HEK293 (cell line): ENCODE measurements at regions not wholly inside any gene's neighbourhood (a gene's known extent, or its start where the extent isn't known, plus 50 kb on each side); places are given as distances from the start of the nearest gene placed in this dataset.

Experiments
- CTCF ChIA-PET: fragments of 350-600 bp; formaldehyde crosslinking; extraction: SDS; loops from one replicate; lab custom pipeline; 2021; ENCODE audit warnings: antibody characterized with exemption; lab: Yijun Ruan, JAX
- POLR2A ChIA-PET: fragments of 300-600 bp; formaldehyde crosslinking; extraction: SDS; loops from one replicate; lab custom pipeline; 2020; ENCODE audit warnings: antibody characterized with exemption, inconsistent platforms; lab: Yijun Ruan, JAX
- H3K27ac ChIP-seq: fragments of 200-500 bp; sonication (Bioruptor generic); 2 replicates; pipeline ENCODE4 v1.5.1; 2014; ENCODE audit warnings: low read depth, low read length, control low read depth, inconsistent platforms; ENCODE audit errors: extremely low read depth
- H3K36me3 ChIP-seq, 2 experiments: fragments of 200-500 bp in 1 of 2; sonication (Bioruptor generic) in 1 of 2; 1 replicate in 1 of 2; 2 replicates in 1 of 2; pipeline ENCODE4 v1.5.1; 2014 to 2017; ENCODE audit warnings: inconsistent platforms in 2 of 2, low read length in 2 of 2; ENCODE audit not compliant: control insufficient read depth in 2 of 2, insufficient read depth in 1 of 2
- H3K4me1 ChIP-seq: fragments of 200-500 bp; sonication (Bioruptor generic); 2 replicates; pipeline ENCODE4 v1.5.1; 2014; ENCODE audit warnings: mild to moderate bottlenecking, low read length, inconsistent platforms; ENCODE audit not compliant: control insufficient read depth, insufficient read depth
- H3K4me3 ChIP-seq: 2 replicates; pipeline ENCODE4 v1.5.1; 2011; ENCODE audit warnings: low read depth, mild to moderate bottlenecking, control low read depth, low read length, moderate library complexity
- H3K9me3 ChIP-seq: fragments of 200-500 bp; sonication (Bioruptor generic); 2 replicates; pipeline ENCODE4 v1.5.1; 2014; ENCODE audit warnings: low read depth, low read length, inconsistent platforms; ENCODE audit not compliant: control insufficient read depth, insufficient read depth
- FEZF1 ChIP-seq: fragments of 450-650 bp; formaldehyde crosslinking; IDR thresholded peaks from 2 replicates; pipeline ENCODE4 v1.5.1; 2016; ENCODE audit warnings: missing biosample characterization, missing genetic modification characterization
- KLF1 ChIP-seq: fragments of 450-650 bp; formaldehyde crosslinking; IDR thresholded peaks from 2 replicates; pipeline ENCODE4 v1.5.1; 2016; ENCODE audit warnings: missing biosample characterization, missing genetic modification characterization
- PRDM1 ChIP-seq: fragments of 450-650 bp; formaldehyde crosslinking; IDR thresholded peaks from 2 replicates; pipeline ENCODE4; 2016; ENCODE audit warnings: missing biosample characterization, missing genetic modification characterization
- SCRT2 ChIP-seq: fragments of 450-650 bp; formaldehyde crosslinking; IDR thresholded peaks from 2 replicates; pipeline ENCODE4 v1.5.1; 2016; ENCODE audit warnings: missing biosample characterization, missing genetic modification characterization
- SP2 ChIP-seq: fragments of 450-650 bp; formaldehyde crosslinking; IDR thresholded peaks from 2 replicates; pipeline ENCODE4 v1.5.1; 2016; ENCODE audit warnings: missing biosample characterization, missing genetic modification characterization
- ZBTB1 ChIP-seq: fragments of 450-650 bp; formaldehyde crosslinking; IDR thresholded peaks from 2 replicates; pipeline ENCODE4 v1.5.1; 2016; ENCODE audit warnings: missing biosample characterization, missing genetic modification characterization
- ZBTB26 ChIP-seq: fragments of 450-650 bp; formaldehyde crosslinking; optimal IDR thresholded peaks from 2 replicates; pipeline ENCODE3; 2016; ENCODE audit warnings: missing biosample characterization, mild to moderate bottlenecking, missing genetic modification characterization
- ZBTB6 ChIP-seq: fragments of 450-650 bp; formaldehyde crosslinking; IDR thresholded peaks from 2 replicates; pipeline ENCODE4 v1.5.1; 2017; ENCODE audit warnings: missing biosample characterization, missing genetic modification characterization
- ZNF114 ChIP-seq: fragments of 450-650 bp; formaldehyde crosslinking; IDR thresholded peaks from 2 replicates; pipeline ENCODE4 v1.5.0; 2017; ENCODE audit warnings: missing biosample characterization, missing genetic modification characterization
- ZNF146 ChIP-seq: fragments of 450-650 bp; formaldehyde crosslinking; IDR thresholded peaks from 2 replicates; pipeline ENCODE4 v1.5.1; 2016; ENCODE audit warnings: missing biosample characterization, missing genetic modification characterization
- ZNF175 ChIP-seq: fragments of 450-650 bp; formaldehyde crosslinking; IDR thresholded peaks from 2 replicates; pipeline ENCODE4 v1.5.1; 2016; ENCODE audit warnings: missing biosample characterization, missing genetic modification characterization
- ZNF335 ChIP-seq: fragments of 450-650 bp; formaldehyde crosslinking; conservative IDR thresholded peaks from 2 replicates; pipeline ENCODE4 v1.5.1; 2016; ENCODE audit warnings: missing biosample characterization, missing genetic modification characterization
- ZNF362 ChIP-seq: fragments of 450-650 bp; formaldehyde crosslinking; IDR thresholded peaks from 2 replicates; pipeline ENCODE4 v1.5.1; 2016; ENCODE audit warnings: missing biosample characterization, missing genetic modification characterization
- ZNF488 ChIP-seq: fragments of 450-650 bp; formaldehyde crosslinking; IDR thresholded peaks from 2 replicates; pipeline ENCODE4 v1.5.1; 2016; ENCODE audit warnings: missing biosample characterization, missing genetic modification characterization
- ZNF510 ChIP-seq: fragments of 450-650 bp; formaldehyde crosslinking; IDR thresholded peaks from 2 replicates; pipeline ENCODE4 v1.5.1; 2018; ENCODE audit warnings: mild to moderate bottlenecking, missing genetic modification characterization, missing biosample characterization; ENCODE audit not compliant: insufficient replicate concordance
- ZNF518A ChIP-seq: fragments of 450-650 bp; formaldehyde crosslinking; conservative IDR thresholded peaks from 2 replicates; pipeline ENCODE4 v1.5.1; 2016; ENCODE audit warnings: low read depth, missing biosample characterization, missing genetic modification characterization
- ZNF529 ChIP-seq: fragments of 450-650 bp; formaldehyde crosslinking; IDR thresholded peaks from 2 replicates; pipeline ENCODE4 v1.5.1; 2017; ENCODE audit warnings: missing genetic modification characterization, missing biosample characterization; ENCODE audit not compliant: insufficient replicate concordance
- ZNF544 ChIP-seq: fragments of 450-650 bp; formaldehyde crosslinking; IDR thresholded peaks from 2 replicates; pipeline ENCODE4 v1.5.0; 2017; ENCODE audit warnings: missing biosample characterization, missing genetic modification characterization
- ZNF610 ChIP-seq: fragments of 450-650 bp; formaldehyde crosslinking; IDR thresholded peaks from 2 replicates; pipeline ENCODE4 v1.5.1; 2016; ENCODE audit warnings: missing biosample characterization, missing genetic modification characterization, borderline replicate concordance
- ZNF626 ChIP-seq: fragments of 450-650 bp; sonication (Bioruptor Pico); formaldehyde crosslinking; IDR thresholded peaks from 2 replicates; pipeline ENCODE4 v1.5.1; 2018; ENCODE audit warnings: missing biosample characterization, missing genetic modification characterization, inconsistent platforms
- ZNF639 ChIP-seq: fragments of 450-650 bp; formaldehyde crosslinking; IDR thresholded peaks from 2 replicates; pipeline ENCODE4 v1.5.1; 2016; ENCODE audit warnings: missing biosample characterization, missing genetic modification characterization
- ZNF677 ChIP-seq: fragments of 450-650 bp; IDR thresholded peaks from 2 replicates; pipeline ENCODE4 v1.5.0; 2018; ENCODE audit warnings: missing biosample characterization, mild to moderate bottlenecking, missing genetic modification characterization, moderate library complexity
- ZNF843 ChIP-seq: fragments of 450-650 bp; formaldehyde crosslinking; IDR thresholded peaks from 2 replicates; pipeline ENCODE4 v1.5.1; 2016; ENCODE audit warnings: missing biosample characterization, missing genetic modification characterization

- TF ChIP-seq ZNF518A (tag by site-specific recombination) (no peak), SP2 (tag by site-specific recombination) (no peak), ZNF175 (no peak), FEZF1 (no peak), ZNF639 (tag by site-specific recombination) (no peak), ZNF843 (tag by site-specific recombination) (no peak), ZBTB26 (tag by site-specific recombination) (no peak), ZNF544 (tag by site-specific recombination) (no peak), ZBTB1 (tag by site-specific recombination) (no peak), ZNF626 (tag by site-specific recombination) (no peak), ZNF488 (no peak), SCRT2 (tag by site-specific recombination) (no peak)
These were observed 249.6 kb downstream of the MBNL1 start (continued) for GRCh38 chr3:152518346-152518745.

GRCh38 chr3:152519376-152519775, 250.6 kb downstream of the MBNL1 start:
- ChIA-PET CTCF (interaction anchor here (0.5 kb wide), 1 partner anchor 47 kb away, joined by 3 read pairs; no protein-coding TSS in a partner anchor), POLR2A (no interaction called here)
- Histone ChIP-seq H3K9me3 (no peaks in the 10 kb centered on the region), H3K4me1 (no peaks in the 10 kb centered on the region), H3K36me3 (no peaks in the 10 kb centered on the region), H3K27ac (no peak overlapping the region), H3K4me3 (no peak overlapping the region)
- no peak for TF ChIP-seq ZNF335 (tag by site-specific recombination)
- no peak for TF ChIP-seq ZBTB6
- TF ChIP-seq ZNF610 (tag by site-specific recombination): no peak
- TF ChIP-seq KLF1 (tag by site-specific recombination): no peak
- no peak for TF ChIP-seq ZNF510 (tag by site-specific recombination)
- TF ChIP-seq ZNF639 (tag by site-specific recombination): no peak
- TF ChIP-seq ZNF677: no peak
- no peak for TF ChIP-seq ZNF362 (tag by site-specific recombination)
- no peak for TF ChIP-seq PRDM1
- no peak for TF ChIP-seq ZNF114
- TF ChIP-seq ZNF529: no peak
- TF ChIP-seq ZNF146 (tag by site-specific recombination): no peak
